Astrocyte of the cerebellum (primary cell): ENCODE measurements at regions not wholly inside any gene's neighbourhood (a gene's known extent, or its start where the extent isn't known, plus 50 kb on each side); places are given as distances from the start of the nearest gene placed in this dataset.

ENCODE experiments used
- DNase-seq: peaks from one replicate; pipeline ENCODE4 v3.0.0-alpha.2; 2011; ENCODE audit warnings: low read depth
- H3K4me3 ChIP-seq: 2 replicates; pipeline ENCODE4 v1.5.1; 2011; ENCODE audit warnings: mild to moderate bottlenecking, low read depth, low read length, moderate library complexity
- CTCF ChIP-seq: IDR thresholded peaks from 2 replicates; pipeline ENCODE4 v1.5.1; 2012; ENCODE audit warnings: low read length, low read depth, moderate library complexity, mild to moderate bottlenecking; ENCODE audit errors: missing control alignments
- in situ Hi-C: cut with HindIII; loops from 2 replicates; pipeline ENCODE4 v1.10.0; 2017; ENCODE audit warnings: low sequenced_read_pairs

GRCh38 chr6:102641426-102641825 is 1247.9 kb downstream of the GRIK2 start:
- H3K4me3 ChIP-seq = no peak overlapping the region
- no peak for DNase-seq
- no peak for TF ChIP-seq CTCF
- in situ Hi-C loops = no loop called here

GRCh38 chr6:102631921-102632320 is 1238.4 kb downstream of the GRIK2 start:
- no peak overlapping the region for H3K4me3 ChIP-seq
- in situ Hi-C loops = no loop called here
- DNase-seq = no peak
- TF ChIP-seq CTCF = no peak

GRCh38 chr6:102623201-102623600 is 1229.7 kb downstream of the GRIK2 start:
- no peak overlapping the region for H3K4me3 ChIP-seq
- no peak for TF ChIP-seq CTCF
- in situ Hi-C loops = no loop called here
- DNase-seq = no peak

- in situ Hi-C loops = no loop called here
- peak; percentile 45 for TF ChIP-seq CTCF
- no peak overlapping the region for H3K4me3 ChIP-seq
- peak; percentile 1 for DNase-seq
Measured at GRCh38 chr6:102619585-102619984, 1226.1 kb downstream of the GRIK2 start.

GRCh38 chr6:102582569-102582968 is 1189.1 kb downstream of the GRIK2 start:
- in situ Hi-C loops = no loop called here
- TF ChIP-seq CTCF = no peak
- DNase-seq = no peak
- no peak overlapping the region for H3K4me3 ChIP-seq

GRCh38 chr6:102581378-102582124 is 1188.0 kb downstream of the GRIK2 start:
- in situ Hi-C loops = no loop called here
- no peak overlapping the region for H3K4me3 ChIP-seq
- no peak for DNase-seq
- no peak for TF ChIP-seq CTCF
